ENCODE measurements at regions not wholly inside any gene's neighbourhood (a gene's known extent, or its start where the extent isn't known, plus 50 kb on each side); places are given as distances from the start of the nearest gene placed in this dataset.
"Not testable (repeated sequence)": the region's sequence is repeated elsewhere in the genome, so short reads cannot be mapped to it uniquely, and the experiment has no call there.

DNA sequence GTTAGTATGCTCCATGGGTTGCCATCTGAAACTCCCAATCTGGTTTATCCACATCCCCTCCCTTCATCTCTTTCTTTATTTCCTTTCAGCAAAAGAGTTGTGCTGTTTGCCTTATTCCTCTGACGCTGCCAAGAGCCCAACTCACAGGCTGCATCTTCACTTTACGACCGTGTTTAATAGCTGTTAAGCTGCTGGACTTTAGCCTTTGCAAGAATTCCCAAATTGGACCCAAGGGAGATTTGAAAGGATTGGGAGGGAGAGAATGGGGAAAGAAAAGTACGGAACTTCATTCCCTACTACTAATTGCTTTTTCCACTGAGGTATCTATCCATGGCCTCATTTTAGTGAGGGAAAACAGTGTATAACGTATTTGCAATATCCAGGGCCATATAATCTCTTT, 263.4 kb upstream of the MEIS1 start:
- Mint-ChIP-seq H3K27me3 (no peaks in the 10 kb centered on the region), H3K4me1 (no peaks in the 10 kb centered on the region), H3K36me3 (ENCODE audit: low read depth) (no peaks in the 10 kb centered on the region), H3K4me3 (no peak overlapping the region), H3K27ac (no peak overlapping the region)
- ATAC-seq, result no peak
- H3K9me3 ChIP-seq (ENCODE audit: control insufficient read depth, low read length, poor library complexity, severe bottlenecking), result no peaks in the 10 kb centered on the region
- DNase-seq, result no peak

DNA sequence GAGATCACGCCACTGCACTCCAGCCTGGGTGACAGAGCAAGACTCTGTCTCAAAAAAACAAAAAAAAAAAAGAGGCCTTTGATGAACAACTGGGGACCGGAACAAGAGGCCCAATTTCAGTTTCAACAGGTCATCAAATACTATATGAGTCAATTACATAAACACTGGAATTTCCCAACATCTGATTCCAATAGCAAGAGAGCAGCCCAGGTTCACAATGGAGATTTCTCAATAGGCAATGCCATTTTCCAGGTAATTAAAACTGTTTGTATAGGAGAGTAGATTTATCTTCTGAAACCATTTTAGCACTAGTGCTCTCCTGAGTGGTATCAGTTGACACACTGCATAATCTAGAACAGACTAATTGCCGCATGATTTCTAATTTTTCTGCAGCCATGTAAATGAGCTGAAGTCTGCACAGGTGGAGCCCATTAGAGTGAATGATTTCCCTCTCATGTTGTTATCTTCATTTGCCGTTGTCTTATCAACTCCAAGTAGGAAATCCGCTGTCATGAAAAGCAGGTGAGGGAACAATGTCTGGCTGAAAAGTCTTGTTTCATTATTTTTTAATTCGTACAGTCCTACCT, 264.1 kb upstream of the MEIS1 start:
- no peaks in the 10 kb centered on the region for H3K36me3 Mint-ChIP-seq (ENCODE audit: low read depth)

GRCh38 chr2:66169076-66169475, 265.8 kb upstream of the MEIS1 start:
- no peak overlapping the region for H3K4me3 Mint-ChIP-seq

More for the DNA sequence above, 264.1 kb upstream of the MEIS1 start:
- no peaks in the 10 kb centered on the region for H3K27me3 Mint-ChIP-seq
- DNase-seq, result no peak
- no peak overlapping the region for H3K27ac Mint-ChIP-seq
- H3K4me3 Mint-ChIP-seq, result no peak overlapping the region
- ATAC-seq, result no peak
- no peaks in the 10 kb centered on the region for H3K4me1 Mint-ChIP-seq
- H3K9me3 ChIP-seq (ENCODE audit: control insufficient read depth, low read length, poor library complexity, severe bottlenecking), result no peaks in the 10 kb centered on the region

GRCh38 chr2:66164470-66164869, 270.5 kb upstream of the MEIS1 start:
- no peaks in the 10 kb centered on the region for H3K27me3 Mint-ChIP-seq
- no peak for ATAC-seq
- H3K4me3 Mint-ChIP-seq, result no peak overlapping the region
- DNase-seq, result no peak
- no peaks in the 10 kb centered on the region for H3K9me3 ChIP-seq (ENCODE audit: control insufficient read depth, low read length, poor library complexity, severe bottlenecking)
- no peaks in the 10 kb centered on the region for H3K36me3 Mint-ChIP-seq (ENCODE audit: low read depth)
- no peak overlapping the region for H3K27ac Mint-ChIP-seq
- no peaks in the 10 kb centered on the region for H3K4me1 Mint-ChIP-seq

More at GRCh38 chr2:66169076-66169475, 265.8 kb upstream of the MEIS1 start:
- no peak overlapping the region for H3K27ac Mint-ChIP-seq
- no peaks in the 10 kb centered on the region for H3K9me3 ChIP-seq (ENCODE audit: control insufficient read depth, low read length, poor library complexity, severe bottlenecking)
- DNase-seq (no peak), ATAC-seq (no peak)
- H3K36me3 Mint-ChIP-seq (ENCODE audit: low read depth), result no peaks in the 10 kb centered on the region
- H3K27me3 Mint-ChIP-seq, result no peaks in the 10 kb centered on the region
- H3K4me1 Mint-ChIP-seq, result no peaks in the 10 kb centered on the region

DNA sequence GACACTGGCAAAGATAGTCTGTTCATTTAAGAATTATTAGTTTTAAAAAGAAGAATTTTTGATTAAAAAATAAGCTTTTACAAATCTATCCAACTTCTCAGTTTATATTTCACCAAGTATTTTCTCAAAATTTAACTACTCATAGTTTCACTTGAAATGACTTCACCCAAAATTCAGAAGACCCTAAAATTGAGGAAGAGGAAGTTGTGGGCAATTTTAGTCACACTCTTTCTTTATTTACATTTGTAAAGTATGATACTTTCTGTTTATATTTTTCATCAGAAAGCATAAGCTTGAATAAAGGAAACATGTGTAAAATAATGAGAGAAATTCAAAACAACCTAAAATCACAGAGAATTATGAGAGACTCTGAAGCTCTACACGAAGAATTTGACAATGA, 278.8 kb upstream of the MEIS1 start:
- no peaks in the 10 kb centered on the region for H3K9me3 ChIP-seq (ENCODE audit: control insufficient read depth, low read length, poor library complexity, severe bottlenecking)

DNA sequence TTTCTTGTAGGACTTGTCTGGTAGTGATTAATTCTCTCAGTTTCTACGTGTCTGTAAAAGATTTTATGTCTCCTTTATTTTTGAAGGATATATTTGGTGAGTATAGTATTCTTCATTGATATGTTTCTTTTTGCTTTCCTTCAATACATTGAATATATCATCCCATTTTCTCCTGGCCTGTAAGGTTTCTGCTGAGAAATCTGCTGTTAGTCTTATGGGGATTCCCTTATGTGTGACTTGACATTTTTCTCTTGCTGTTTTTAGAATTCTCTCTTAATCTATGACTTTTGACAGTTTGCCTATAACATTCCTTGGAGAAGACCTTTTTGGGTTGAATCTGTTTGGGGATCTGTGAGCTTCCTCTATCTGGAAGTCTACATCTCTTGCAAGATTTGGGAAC, 281.0 kb upstream of the MEIS1 start:
- Mint-ChIP-seq H3K36me3 (ENCODE audit: low read depth) (no peaks in the 10 kb centered on the region), H3K4me3 (no peak overlapping the region), H3K27me3 (no peaks in the 10 kb centered on the region), H3K4me1 (no peaks in the 10 kb centered on the region), H3K27ac (no peak overlapping the region)
- ATAC-seq (no peak), DNase-seq (no peak)
- H3K9me3 ChIP-seq (ENCODE audit: control insufficient read depth, low read length, poor library complexity, severe bottlenecking), result no peaks in the 10 kb centered on the region

More for the DNA sequence above, 278.8 kb upstream of the MEIS1 start:
- no peak overlapping the region for H3K27ac Mint-ChIP-seq
- H3K27me3 Mint-ChIP-seq, result no peaks in the 10 kb centered on the region
- H3K36me3 Mint-ChIP-seq (ENCODE audit: low read depth), result no peaks in the 10 kb centered on the region
- H3K4me1 Mint-ChIP-seq, result no peaks in the 10 kb centered on the region
- ATAC-seq (no peak), DNase-seq (no peak)
- H3K4me3 Mint-ChIP-seq, result no peak overlapping the region

- DNase-seq (no peak), ATAC-seq (no peak)
- H3K36me3 Mint-ChIP-seq (ENCODE audit: low read depth), result no peaks in the 10 kb centered on the region
- H3K4me3 Mint-ChIP-seq, result no peak overlapping the region
- no peaks in the 10 kb centered on the region for H3K4me1 Mint-ChIP-seq
- H3K9me3 ChIP-seq (ENCODE audit: control insufficient read depth, low read length, poor library complexity, severe bottlenecking), result no peaks in the 10 kb centered on the region
- H3K27ac Mint-ChIP-seq, result no peak overlapping the region
- no peaks in the 10 kb centered on the region for H3K27me3 Mint-ChIP-seq
These were observed 289.4 kb upstream of the MEIS1 start for GRCh38 chr2:66145490-66145889.

GRCh38 chr2:66144324-66144723, 290.6 kb upstream of the MEIS1 start:
- DNase-seq; H3K4me3 Mint-ChIP-seq; H3K4me1 Mint-ChIP-seq; H3K27me3 Mint-ChIP-seq; H3K9me3 ChIP-seq (ENCODE audit: control insufficient read depth, low read length, poor library complexity, severe bottlenecking); ATAC-seq; H3K27ac Mint-ChIP-seq; H3K36me3 Mint-ChIP-seq (ENCODE audit: low read depth): not testable (repeated sequence)

DNA sequence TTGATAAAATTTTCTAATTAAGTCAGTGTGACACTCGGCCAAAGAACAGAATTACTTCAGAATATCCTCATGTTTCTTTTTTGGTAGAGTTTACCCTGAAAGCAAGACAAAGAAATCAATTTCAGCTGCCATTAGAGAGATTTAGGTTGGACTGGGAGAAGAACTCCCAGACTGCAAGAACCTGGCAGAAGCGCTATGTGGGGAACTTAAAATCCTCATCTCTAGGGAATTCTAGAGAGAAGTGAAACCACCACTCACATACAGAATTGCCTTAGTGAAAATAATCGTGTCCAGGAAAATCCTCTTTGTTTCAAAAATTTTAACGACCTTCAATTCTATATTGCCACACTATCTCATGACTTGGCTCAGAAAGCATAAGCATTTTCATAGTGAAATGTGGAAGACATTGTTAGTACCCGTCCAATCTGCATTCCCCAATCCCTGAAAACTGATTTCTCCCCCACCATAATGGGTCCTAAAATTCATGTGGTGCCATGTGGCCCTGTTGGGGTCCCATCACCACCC, 297.3 kb upstream of the MEIS1 start:
- no peak overlapping the region for H3K27ac Mint-ChIP-seq
- no peaks in the 10 kb centered on the region for H3K9me3 ChIP-seq (ENCODE audit: control insufficient read depth, low read length, poor library complexity, severe bottlenecking)
- no peak for DNase-seq
- no peak overlapping the region for H3K4me3 Mint-ChIP-seq
- no peaks in the 10 kb centered on the region for H3K27me3 Mint-ChIP-seq
- no peaks in the 10 kb centered on the region for H3K36me3 Mint-ChIP-seq (ENCODE audit: low read depth)
- H3K4me1 Mint-ChIP-seq, result no peaks in the 10 kb centered on the region
- no peak for ATAC-seq

GRCh38 chr2:66134138-66134701, 300.7 kb upstream of the MEIS1 start:
- Mint-ChIP-seq H3K36me3 (ENCODE audit: low read depth) (no peaks in the 10 kb centered on the region), H3K27ac (no peak overlapping the region), H3K4me3 (no peak overlapping the region), H3K27me3 (no peaks in the 10 kb centered on the region), H3K4me1 (no peaks in the 10 kb centered on the region)
- H3K9me3 ChIP-seq (ENCODE audit: control insufficient read depth, low read length, poor library complexity, severe bottlenecking), result no peaks in the 10 kb centered on the region
- no peak for ATAC-seq
- DNase-seq, result no peak

DNA sequence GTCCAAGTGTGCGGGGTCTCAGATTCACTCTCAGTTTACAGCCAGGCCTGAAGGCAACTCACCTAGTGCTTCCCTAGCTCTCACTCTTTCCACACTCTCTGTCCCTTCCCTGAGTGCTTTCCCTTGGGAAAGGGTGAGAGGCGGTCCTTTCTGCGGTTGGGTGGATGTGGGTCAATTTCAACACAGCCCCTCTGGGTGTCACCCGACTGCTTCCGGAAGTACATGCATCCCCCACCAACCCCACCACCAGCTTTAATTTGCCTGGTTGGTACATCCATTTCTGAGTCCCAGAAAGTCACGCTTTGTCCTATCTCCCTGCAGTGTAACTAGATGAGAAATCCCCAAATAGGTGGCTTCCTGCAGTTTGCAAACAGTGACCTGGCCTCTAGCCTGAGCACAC, 307.3 kb upstream of the MEIS1 start:
- no peak overlapping the region for H3K4me3 Mint-ChIP-seq
- H3K27ac Mint-ChIP-seq, result no peak overlapping the region
- ATAC-seq (no peak), DNase-seq (no peak)
- H3K9me3 ChIP-seq (ENCODE audit: control insufficient read depth, low read length, poor library complexity, severe bottlenecking), result no peaks in the 10 kb centered on the region
- H3K27me3 Mint-ChIP-seq, result no peaks in the 10 kb centered on the region
- no peaks in the 10 kb centered on the region for H3K4me1 Mint-ChIP-seq
- no peaks in the 10 kb centered on the region for H3K36me3 Mint-ChIP-seq (ENCODE audit: low read depth)

DNA sequence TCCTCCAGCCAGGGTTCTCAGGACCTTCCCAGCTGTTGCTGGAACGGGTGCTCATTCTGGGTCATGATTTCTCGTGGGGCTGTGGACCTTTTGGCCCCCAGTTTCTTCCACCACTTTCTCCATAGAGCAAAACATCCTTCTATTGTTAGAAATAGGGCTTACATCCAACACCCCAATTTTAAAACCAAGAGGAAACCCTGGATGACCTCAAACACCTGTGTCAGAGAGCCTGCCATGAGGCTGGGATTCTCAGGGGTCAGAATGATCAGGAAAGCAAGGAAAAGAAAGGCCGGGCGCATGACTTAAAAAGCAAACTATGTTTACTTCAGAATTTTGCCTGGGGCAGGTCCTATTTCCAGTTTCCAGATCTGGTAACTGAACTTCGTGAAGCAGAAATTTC, 307.9 kb upstream of the MEIS1 start:
- Mint-ChIP-seq H3K4me1 (no peaks in the 10 kb centered on the region), H3K4me3 (no peak overlapping the region), H3K27ac (no peak overlapping the region), H3K36me3 (ENCODE audit: low read depth) (no peaks in the 10 kb centered on the region), H3K27me3 (no peaks in the 10 kb centered on the region)
- H3K9me3 ChIP-seq (ENCODE audit: control insufficient read depth, low read length, poor library complexity, severe bottlenecking), result no peaks in the 10 kb centered on the region
- DNase-seq (no peak), ATAC-seq (no peak)

DNA sequence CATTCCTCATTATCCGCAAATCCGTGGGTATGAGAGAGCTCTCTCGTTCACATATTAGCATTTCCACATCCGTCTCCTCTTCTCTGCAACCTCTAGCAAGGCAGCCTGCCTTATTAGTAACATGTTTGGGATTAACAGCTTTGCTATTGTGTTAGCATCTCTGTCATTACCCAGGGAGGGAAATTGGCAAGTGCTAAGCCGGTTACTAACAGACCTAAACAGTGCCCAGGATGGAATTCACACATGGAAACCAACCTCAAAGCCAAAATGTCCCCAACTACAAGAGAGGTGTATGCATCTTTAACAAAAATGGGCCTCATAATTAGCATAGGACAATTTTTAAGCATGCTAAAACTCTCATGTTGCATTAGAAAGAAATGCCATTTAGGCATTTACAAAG, 309.0 kb upstream of the MEIS1 start:
- Mint-ChIP-seq H3K4me3 (no peak overlapping the region), H3K27me3 (no peaks in the 10 kb centered on the region), H3K36me3 (ENCODE audit: low read depth) (no peaks in the 10 kb centered on the region), H3K27ac (no peak overlapping the region), H3K4me1 (no peaks in the 10 kb centered on the region)
- ATAC-seq (no peak), DNase-seq (no peak)
- no peaks in the 10 kb centered on the region for H3K9me3 ChIP-seq (ENCODE audit: control insufficient read depth, low read length, poor library complexity, severe bottlenecking)

- no peaks in the 10 kb centered on the region for H3K27me3 Mint-ChIP-seq
- no peaks in the 10 kb centered on the region for H3K4me1 Mint-ChIP-seq
- no peaks in the 10 kb centered on the region for H3K9me3 ChIP-seq (ENCODE audit: control insufficient read depth, low read length, poor library complexity, severe bottlenecking)
- no peak for DNase-seq
- ATAC-seq, result no peak
- H3K27ac Mint-ChIP-seq, result no peak overlapping the region
- no peak overlapping the region for H3K4me3 Mint-ChIP-seq
- no peaks in the 10 kb centered on the region for H3K36me3 Mint-ChIP-seq (ENCODE audit: low read depth)
These were observed 312.4 kb upstream of the MEIS1 start for GRCh38 chr2:66122516-66122915.

All from T-helper 17 cell (primary cell).